Renal cortex interstitium (tissue), 11 donors: ENCODE measurements at regions not wholly inside any gene's neighbourhood (a gene's known extent, or its start where the extent isn't known, plus 50 kb on each side); places are given as distances from the start of the nearest gene placed in this dataset.

Source experiments
- DNase-seq, 11 donors: peaks; one replicate each; pipeline ENCODE4 v3.0.0-alpha.2; 2013; ENCODE audit warnings: low read depth in 9 of 11, low spot score in 4 of 11; ENCODE audit errors: extremely low read depth in 1 of 11

DNA sequence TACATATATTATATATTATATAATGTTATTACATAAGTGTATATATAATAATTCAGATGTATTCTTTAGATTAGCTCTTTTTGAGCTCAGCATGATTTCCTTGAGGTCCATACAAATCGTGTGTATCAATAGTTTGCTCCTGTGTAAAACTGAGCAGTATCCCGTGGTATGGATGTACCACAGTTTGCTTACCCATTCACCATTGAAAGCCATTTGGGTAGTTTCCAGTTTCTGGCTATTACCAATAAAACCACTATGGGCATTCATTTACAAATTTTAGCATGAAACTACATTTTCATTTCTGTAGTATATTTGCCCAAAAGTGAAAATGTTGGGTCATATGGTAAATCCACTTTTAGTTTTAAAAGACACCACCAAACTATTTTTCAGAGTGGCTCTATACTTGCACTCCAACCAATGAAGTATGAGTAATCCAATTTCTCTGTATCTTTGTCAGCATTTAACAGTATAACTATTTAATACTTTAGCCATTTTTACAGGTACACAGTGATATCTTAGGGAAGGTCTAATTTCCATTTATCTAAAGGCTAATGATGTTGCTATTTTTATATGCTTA is 1361.4 kb upstream of the GBE1 start:
- DNase-seq = no peak

DNA sequence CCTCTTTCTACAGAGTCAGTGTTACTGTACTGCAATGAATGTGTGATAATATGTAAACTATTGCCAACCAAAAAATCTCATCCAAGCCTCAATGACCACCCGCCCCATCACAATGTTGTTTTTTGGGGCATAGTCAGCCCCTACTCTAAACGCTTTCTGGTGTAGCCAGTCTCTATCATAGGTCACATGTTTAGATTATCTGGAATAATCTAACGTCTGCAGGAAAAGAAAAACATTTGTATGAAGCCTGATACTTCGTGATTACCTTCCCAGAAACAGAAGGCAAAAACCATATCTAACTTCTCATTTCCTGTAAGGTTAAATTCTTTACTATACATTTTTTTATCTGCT is 1331.8 kb upstream of the GBE1 start:
- DNase-seq = no peak

DNA sequence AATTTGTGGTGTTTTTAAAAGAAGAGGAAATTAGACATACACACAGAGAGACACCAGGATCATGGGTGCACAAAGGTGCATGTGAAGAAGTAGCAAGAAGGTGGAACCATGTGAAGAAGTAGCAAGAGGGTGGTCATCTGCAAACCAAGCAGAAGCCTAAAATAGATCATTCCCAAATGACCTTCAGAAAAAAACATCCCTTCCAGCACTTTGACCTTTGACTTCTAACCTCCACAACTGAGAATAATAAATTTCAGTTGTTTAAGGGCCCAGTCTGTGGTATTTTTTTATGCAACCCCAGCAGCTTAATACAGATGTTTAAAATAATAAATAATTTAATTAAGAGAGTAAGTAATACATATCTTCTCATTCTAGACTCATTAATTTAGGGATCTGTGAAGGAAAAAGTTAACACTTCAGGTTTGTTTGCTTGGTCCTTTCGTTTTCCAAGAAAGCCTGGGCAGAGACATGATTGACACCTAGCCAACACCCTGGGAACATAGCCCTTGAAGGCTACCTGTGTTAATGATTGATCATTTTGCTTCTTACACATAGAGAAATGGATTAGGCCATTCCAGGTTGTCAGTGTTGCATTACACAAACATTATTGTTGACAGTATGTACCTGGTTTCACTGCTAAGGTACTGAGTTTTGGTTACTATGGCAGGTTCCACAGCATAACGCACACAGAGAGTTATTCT is 1331.2 kb upstream of the GBE1 start:
- no peak for DNase-seq

GRCh38 chr3:83076041-83076440 is 1314.6 kb upstream of the GBE1 start:
- no peak for DNase-seq

DNA sequence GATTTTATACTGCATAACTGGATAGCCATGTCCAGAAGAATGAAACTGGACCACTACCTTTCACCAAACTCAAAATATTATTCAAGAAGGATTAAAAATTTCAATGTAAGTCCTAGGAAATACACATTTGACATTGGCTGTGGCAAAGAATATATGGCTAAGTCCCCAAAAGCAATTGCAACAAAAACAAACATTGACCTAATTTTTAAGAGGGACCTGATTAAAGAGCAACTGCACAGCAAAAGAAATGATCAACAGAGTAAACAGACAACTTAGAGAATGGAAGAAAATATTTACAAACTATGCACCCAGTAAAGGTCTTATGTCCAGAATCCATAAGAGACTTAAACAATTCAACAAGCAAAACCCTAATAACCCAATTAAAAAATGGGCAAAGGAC is 1313.0 kb upstream of the GBE1 start:
- DNase-seq = no peak

DNA sequence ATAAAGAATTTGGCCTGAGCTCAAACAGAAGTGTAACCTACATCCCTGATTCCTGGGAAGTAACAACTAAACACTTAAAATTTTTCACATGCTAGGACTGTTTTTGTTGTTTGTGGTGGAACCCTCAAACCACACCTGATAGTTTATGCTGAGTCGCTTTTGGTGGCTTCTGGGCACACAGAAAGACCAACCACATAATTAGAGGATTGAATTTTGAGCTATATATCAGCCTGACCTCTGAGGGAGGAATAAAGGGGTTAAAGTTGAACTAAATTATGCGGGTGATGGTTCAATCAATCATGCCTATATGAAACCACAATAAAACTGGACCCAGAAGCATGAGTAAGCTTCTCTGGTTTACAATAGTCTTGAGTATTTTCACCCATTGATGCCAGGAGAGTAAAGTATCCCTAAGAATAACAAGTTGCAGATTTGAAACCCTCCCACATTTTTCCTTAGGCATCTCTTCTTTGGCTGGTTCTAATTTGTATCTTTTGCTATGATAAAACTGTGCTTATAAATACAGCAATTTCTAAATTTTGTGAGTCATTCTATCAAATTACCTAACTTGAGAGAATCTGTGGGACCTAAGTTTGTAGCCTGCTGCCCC is 1304.5 kb upstream of the GBE1 start:
- no peak for DNase-seq

GRCh38 chr3:83063446-83063845 is 1302.0 kb upstream of the GBE1 start:
- no peak for DNase-seq

DNA sequence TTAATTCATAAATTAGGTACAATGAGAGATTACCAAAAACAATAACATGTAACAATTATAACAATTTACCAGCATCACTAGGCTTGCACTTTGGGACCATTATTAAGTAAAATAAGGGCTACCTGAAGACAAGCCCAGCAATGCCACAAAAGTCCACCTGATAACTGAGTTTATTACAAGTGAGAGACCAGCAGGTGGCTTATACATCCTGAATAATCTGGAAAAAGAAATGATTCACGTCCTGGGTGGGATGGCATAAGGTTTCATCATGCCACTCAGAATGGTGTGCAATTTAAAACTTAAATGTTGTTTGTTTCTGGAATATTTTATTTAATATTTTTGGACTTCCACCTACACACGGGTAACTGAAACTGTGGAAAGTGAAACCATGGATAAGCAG is 1287.1 kb upstream of the GBE1 start:
- DNase-seq = no peak

DNA sequence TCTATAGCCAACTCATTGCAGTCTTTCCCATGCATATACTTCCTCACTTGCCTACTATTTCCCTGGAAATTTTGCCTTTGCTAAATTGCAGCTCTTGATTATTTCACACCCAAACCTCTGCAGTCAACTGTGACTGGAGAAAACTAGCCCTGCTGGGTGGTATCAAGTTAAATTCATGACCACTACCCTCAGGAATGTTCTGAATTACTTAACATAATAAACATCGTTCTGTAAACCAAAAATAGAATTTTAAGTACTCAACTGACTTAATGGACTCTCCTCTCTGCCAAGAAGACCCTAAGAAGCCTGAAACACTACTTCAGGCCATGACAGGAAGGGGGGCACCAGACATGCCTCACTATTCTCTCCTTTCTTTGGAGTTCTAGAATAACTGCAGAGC is 1278.0 kb upstream of the GBE1 start:
- no peak for DNase-seq

- no peak for DNase-seq
Measured at GRCh38 chr3:83035704-83036010, 1274.2 kb upstream of the GBE1 start.

DNA sequence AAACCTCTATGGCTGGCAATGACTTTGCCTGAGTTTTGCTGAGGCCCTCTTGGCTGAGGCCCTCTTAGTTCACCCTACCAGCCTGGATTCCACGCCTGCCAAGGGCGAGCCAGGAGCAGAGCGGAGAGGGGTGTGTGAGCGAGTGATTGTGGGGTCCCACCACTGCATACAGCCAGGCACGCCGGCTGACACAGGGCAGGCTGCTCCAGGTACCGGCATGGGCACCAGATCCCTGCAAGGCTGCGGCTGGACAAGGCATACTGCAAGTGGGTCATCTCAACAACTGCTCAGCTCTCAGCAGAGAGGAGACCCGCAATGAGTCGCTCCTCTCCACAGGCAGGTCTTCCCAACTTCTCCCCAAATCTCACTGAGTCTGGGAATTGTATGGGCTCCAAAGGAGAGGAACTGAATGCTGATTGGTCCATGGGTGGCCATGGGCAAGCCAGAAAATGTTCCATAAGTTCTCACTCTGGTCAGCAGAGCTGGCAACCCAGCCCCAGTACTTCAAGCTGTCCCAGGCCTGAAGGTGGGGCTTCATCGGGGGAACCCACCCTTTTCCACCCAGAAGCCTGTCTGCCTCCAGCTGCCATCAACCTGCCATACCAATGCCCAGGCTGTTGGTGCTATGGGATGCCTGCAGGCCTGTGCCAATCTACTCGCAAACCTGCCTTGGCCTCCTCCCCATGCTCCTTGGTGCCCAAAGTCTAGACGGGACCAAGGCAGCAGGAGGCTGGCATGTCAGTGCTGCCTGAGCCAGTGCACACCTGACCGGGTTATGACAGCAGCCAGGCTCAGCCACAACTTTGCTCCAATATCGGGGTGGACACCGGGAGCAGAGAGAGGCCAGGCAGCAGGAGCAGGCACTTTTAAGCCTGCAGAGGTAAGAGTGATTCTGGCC is 1273.6 kb upstream of the GBE1 start:
- DNase-seq = no peak

- no peak for DNase-seq
Measured at GRCh38 chr3:83033133-83033532, 1271.7 kb upstream of the GBE1 start.

DNA sequence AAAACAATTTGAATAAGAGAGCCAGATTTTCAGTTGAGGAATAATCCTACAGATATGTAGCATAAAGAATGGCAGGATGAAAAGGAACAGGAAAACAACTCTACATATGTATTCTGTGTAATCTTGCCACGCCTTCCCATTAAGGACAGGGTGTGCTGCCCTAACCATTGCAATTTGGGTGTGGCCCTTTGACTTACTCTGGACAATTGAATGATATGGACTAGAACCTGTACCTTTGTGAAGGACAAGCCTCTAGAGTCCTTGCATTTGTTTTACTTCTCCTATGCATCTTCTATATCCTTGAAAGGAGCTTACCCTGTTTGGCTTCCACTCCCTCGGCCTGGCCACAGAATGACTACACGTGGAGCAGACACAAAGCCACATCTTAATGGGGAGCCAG is 1261.6 kb upstream of the GBE1 start:
- no peak for DNase-seq

- DNase-seq = peak in 3 of 11 donors; percentile 1 to 9 (median 5)
Measured at GRCh38 chr3:83011481-83011880, 1250.0 kb upstream of the GBE1 start.

DNA sequence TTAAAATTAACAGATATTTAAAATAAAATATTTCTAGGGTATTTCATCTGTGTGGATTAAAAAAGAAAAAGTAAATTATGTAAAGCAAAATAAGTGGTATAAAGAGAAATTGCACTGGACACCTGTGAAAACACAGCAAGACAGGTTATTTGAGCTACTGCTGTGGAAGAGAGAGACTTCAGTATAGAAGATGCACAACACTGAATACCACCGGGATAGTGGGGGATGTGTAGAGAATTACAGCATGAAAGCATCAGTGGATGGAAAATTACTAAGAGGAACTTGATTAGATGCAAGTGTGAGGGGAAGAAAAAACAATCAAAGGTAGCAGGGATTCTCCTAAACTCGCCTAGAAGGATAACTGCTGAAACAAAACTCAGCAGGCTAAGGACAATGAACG is 1242.5 kb upstream of the GBE1 start:
- DNase-seq = no peak

DNA sequence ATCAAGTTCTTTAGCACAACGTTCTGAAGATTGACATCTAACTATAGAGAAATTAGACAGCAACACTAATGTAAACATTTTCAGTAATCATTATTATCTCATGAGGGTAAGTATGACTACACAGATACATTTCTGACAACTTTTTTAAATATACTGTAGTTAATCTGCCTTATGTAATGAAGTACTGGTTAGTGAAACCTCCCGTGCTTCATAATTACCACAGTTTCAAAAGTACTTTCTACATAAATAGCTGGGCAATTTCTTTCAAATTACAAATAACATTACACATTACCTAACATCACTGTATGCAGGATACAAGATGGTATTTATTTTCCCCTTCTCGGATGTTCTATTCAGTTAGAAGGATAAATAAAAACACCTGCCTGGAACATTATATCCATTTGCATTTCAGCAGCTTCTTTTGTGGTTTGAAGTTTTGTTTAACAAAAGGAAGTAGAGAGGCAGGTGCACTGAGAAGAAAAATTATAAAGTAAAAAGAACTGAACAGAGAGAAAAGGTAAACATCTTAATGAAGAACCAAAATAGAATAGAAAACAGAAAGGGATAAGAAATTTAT is 1241.5 kb upstream of the GBE1 start:
- no peak for DNase-seq

DNA sequence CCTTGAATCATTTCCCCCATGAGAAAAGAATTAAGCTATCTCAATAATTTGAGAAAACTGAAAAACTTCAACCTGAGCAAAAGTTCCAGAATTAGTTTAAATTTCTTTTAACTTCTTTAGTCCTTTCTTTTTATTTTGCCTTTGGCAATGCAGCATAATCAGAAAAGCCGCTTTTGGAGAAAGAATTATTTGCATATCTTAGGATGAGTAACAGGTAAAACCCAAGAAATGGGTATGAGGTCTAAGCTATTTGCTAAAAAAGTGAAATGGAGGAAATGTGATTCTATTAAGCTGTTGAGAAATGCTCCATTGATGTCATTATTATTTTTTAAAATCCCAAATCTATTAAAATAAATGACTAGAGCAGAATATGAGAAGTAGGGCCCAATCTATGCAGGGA is 1238.3 kb upstream of the GBE1 start:
- no peak for DNase-seq

DNA sequence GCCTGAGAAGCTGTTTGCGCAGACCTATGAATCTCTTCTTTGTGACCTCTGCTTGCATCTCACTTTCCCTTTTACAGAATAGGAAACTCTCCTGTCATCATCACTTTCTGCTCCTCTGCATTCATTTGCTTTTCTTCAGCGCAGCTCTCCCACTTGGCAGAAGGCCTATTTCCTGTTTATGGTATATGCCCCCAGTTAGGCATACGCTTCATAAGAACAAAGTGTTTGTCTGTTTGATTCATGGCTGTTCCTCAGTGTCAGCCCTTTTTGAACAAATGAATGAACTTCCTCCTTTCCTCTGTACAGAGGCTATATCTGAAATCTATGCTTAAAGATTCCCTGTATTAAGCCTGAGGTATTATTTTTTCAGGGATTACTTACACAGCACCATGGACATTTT is 1216.9 kb upstream of the GBE1 start:
- peak in 2 of 11 donors; percentile 0 to 1 for DNase-seq

DNA sequence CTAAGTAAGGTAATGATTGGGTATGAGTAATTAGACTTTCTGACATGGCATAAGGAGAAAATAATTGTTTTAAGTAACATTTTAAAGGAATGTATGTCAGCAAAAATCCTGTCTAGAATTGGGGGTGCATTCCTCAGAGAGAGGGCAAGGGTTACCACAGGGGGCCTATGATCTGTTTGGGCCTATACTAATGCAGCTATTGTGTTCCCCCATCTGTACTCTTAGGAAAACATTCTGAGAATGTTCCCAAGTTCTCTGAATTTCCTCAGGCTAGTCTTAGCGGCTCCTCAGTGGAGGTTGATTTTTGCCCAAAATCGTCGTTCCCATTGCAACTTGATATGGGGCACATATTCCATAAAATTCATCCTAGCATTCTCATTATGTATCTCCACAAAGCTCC is 1216.4 kb upstream of the GBE1 start:
- no peak for DNase-seq

DNA sequence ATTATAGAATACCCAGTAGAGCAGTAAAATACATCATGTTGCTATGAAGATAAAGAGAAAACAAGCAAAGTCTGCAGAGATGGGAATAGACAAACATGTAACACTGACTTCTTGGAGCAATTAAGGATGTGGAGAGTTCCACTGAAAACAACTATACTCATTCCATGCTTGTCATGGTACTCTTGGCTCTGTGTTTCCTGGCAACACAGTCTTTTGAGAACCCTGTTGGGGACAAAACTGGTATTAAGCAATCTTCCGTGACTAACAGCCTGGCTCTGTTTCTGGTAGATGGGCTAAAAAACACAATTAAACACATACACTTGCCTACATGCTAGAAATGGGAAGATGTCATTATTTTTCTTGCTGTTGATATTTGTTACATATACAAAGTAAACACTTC is 1212.3 kb upstream of the GBE1 start:
- DNase-seq = no peak
